Activated naive CD4-positive, alpha-beta T cell (primary cell): ENCODE measurements at regions not wholly inside any gene's neighbourhood (a gene's known extent, or its start where the extent isn't known, plus 50 kb on each side); places are given as distances from the start of the nearest gene placed in this dataset.
"Not testable (repeated sequence)": the region's sequence is repeated elsewhere in the genome, so short reads cannot be mapped to it uniquely, and the experiment has no call there.

Experiments used
- DNase-seq, 4 experiments: peaks; one replicate each; lab custom pipeline; 2025; lab: John Stamatoyannopoulos, UW

- DNase-seq, result no peak
Measured at GRCh38 chr1:185473186-185473585, 156.1 kb upstream of the IVNS1ABP start.

GRCh38 chr1:185468626-185469025, 151.6 kb upstream of the IVNS1ABP start:
- no peak for DNase-seq

- DNase-seq, result no peak
Measured at GRCh38 chr1:185467122-185467521, 150.1 kb upstream of the IVNS1ABP start.

GRCh38 chr1:185464777-185465176, 147.7 kb upstream of the IVNS1ABP start:
- DNase-seq, result no peak

- DNase-seq, result no peak
Measured at GRCh38 chr1:185463433-185463832, 146.4 kb upstream of the IVNS1ABP start.

GRCh38 chr1:185463011-185463410, 146.0 kb upstream of the IVNS1ABP start:
- DNase-seq, result no peak

- not testable (repeated sequence) for DNase-seq
Measured at GRCh38 chr1:185460723-185461122, 143.7 kb upstream of the IVNS1ABP start.

- no peak for DNase-seq
Measured at GRCh38 chr1:185459141-185459540, 142.1 kb upstream of the IVNS1ABP start.

- no peak for DNase-seq
Measured at GRCh38 chr1:185458670-185459069, 141.6 kb upstream of the IVNS1ABP start.

- DNase-seq, result no peak
Measured at GRCh38 chr1:185453496-185454192, 136.6 kb upstream of the IVNS1ABP start.

GRCh38 chr1:185450917-185451316, 133.9 kb upstream of the IVNS1ABP start:
- DNase-seq, result no peak

GRCh38 chr1:185450060-185450788, 133.2 kb upstream of the IVNS1ABP start:
- DNase-seq, result no peak

GRCh38 chr1:185449378-185450059, 132.5 kb upstream of the IVNS1ABP start:
- DNase-seq, result no peak

GRCh38 chr1:185448591-185449186, 131.6 kb upstream of the IVNS1ABP start:
- no peak for DNase-seq

GRCh38 chr1:185446131-185446530, 129.1 kb upstream of the IVNS1ABP start:
- no peak for DNase-seq

GRCh38 chr1:185445594-185445993, 128.6 kb upstream of the IVNS1ABP start:
- DNase-seq, result no peak

GRCh38 chr1:185444676-185445075, 127.6 kb upstream of the IVNS1ABP start:
- DNase-seq, result no peak

GRCh38 chr1:185442050-185442449, 125.0 kb upstream of the IVNS1ABP start:
- DNase-seq, result no peak

GRCh38 chr1:185441605-185442004, 124.6 kb upstream of the IVNS1ABP start:
- DNase-seq, result no peak

GRCh38 chr1:185440877-185441276, 123.8 kb upstream of the IVNS1ABP start:
- DNase-seq, result no peak

- no peak for DNase-seq
Measured at GRCh38 chr1:185439727-185440415, 122.8 kb upstream of the IVNS1ABP start.

GRCh38 chr1:185438936-185439335, 121.9 kb upstream of the IVNS1ABP start:
- no peak for DNase-seq
